ENCODE measurements at regions not wholly inside any gene's neighbourhood (a gene's known extent, or its start where the extent isn't known, plus 50 kb on each side); places are given as distances from the start of the nearest gene placed in this dataset.

DNA sequence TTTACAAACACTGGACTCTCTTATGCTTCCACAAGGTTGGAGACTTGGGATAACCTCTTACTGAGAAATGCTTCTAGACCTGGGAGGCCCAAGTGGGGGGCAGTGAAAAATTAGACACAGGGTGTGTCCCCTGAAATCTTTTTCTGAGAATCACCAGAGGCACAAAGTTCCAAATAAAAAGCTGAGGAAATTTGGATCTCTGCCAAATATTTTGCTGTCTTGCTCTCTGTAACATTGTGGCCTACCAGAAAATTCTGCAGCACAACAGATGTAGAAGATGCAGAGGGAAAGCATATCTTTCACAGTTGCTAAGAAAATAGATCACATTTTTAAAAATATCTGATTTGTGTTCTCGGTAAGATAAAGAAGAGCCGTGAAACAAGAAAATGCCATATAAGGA is 849.4 kb downstream of the CCSER2 start:
- TF ChIP-seq, protein P1, sequence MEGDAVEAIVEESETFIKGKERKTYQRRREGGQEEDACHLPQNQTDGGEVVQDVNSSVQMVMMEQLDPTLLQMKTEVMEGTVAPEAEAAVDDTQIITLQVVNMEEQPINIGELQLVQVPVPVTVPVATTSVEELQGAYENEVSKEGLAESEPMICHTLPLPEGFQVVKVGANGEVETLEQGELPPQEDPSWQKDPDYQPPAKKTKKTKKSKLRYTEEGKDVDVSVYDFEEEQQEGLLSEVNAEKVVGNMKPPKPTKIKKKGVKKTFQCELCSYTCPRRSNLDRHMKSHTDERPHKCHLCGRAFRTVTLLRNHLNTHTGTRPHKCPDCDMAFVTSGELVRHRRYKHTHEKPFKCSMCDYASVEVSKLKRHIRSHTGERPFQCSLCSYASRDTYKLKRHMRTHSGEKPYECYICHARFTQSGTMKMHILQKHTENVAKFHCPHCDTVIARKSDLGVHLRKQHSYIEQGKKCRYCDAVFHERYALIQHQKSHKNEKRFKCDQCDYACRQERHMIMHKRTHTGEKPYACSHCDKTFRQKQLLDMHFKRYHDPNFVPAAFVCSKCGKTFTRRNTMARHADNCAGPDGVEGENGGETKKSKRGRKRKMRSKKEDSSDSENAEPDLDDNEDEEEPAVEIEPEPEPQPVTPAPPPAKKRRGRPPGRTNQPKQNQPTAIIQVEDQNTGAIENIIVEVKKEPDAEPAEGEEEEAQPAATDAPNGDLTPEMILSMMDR (conservative IDR thresholded peaks at IDR 0.05; ENCODE audit: low read depth, low read length) = no peak
- TF ChIP-seq EZH2 (IDR thresholded peaks at IDR 0.05; ENCODE audit: borderline replicate concordance, low read depth, low read length, poor library complexity, severe bottlenecking) = no peak
